NB4 (cell line): ENCODE measurements at regions not wholly inside any gene's neighbourhood (a gene's known extent, or its start where the extent isn't known, plus 50 kb on each side); places are given as distances from the start of the nearest gene placed in this dataset.

Experiments used
- DNase-seq: peaks from one replicate; pipeline ENCODE4 v3.0.0; 2010; ENCODE audit warnings: low read depth
- H3K4me3 ChIP-seq: one replicate; pipeline ENCODE4 v1.5.1; 2011; ENCODE audit warnings: mild to moderate bottlenecking, low read depth, low read length, moderate library complexity
- MYC ChIP-seq: IDR thresholded peaks from 2 replicates; pipeline ENCODE4 v1.6.1; 2011; ENCODE audit warnings: low read depth, low read length
- POLR2A ChIP-seq: IDR thresholded peaks from 2 replicates; pipeline ENCODE4 v1.6.1; 2011; ENCODE audit warnings: mild to moderate bottlenecking; ENCODE audit not compliant: insufficient read length; ENCODE audit errors: extremely low read depth
- TF ChIP-seq, protein P1 (sequence below): IDR thresholded peaks from one replicate; pipeline ENCODE4 v1.5.1; 2012; ENCODE audit warnings: low read depth, low read length
- TF ChIP-seq, protein P2 (sequence below): IDR thresholded peaks from 2 replicates; pipeline ENCODE4 v1.6.1; 2011; ENCODE audit warnings: low read depth, low read length

DNA sequence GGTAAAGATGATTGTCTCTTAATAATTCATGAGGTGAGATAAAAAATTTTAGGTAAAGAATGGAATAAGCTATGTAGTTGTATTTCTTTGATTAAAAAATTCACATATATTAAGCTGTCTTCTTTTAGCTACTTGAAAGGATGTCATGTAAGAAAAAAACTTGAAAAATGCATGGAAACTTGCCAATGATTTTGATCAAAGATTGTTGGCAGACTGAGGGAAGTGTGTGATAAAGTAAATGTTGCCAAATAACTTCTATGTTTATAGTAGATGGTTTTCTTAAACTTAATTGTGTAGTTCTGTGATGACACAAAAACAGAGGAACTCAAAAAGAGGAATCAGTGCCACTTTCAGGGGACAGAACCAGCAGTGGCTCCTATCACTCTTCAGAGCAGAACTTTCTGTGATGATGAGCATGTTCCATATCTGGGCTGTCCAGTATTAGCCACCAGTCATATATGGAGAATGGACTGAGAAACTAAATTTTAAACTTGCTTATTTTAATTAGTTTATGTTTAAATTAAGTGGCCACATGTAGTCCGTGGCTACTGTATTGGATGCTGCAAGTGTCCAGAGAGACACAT, 51.9 kb upstream of the SLC38A11 start:
- DNase-seq = no peak
- H3K4me3 ChIP-seq = no peak overlapping the region
- TF ChIP-seq, protein P1, sequence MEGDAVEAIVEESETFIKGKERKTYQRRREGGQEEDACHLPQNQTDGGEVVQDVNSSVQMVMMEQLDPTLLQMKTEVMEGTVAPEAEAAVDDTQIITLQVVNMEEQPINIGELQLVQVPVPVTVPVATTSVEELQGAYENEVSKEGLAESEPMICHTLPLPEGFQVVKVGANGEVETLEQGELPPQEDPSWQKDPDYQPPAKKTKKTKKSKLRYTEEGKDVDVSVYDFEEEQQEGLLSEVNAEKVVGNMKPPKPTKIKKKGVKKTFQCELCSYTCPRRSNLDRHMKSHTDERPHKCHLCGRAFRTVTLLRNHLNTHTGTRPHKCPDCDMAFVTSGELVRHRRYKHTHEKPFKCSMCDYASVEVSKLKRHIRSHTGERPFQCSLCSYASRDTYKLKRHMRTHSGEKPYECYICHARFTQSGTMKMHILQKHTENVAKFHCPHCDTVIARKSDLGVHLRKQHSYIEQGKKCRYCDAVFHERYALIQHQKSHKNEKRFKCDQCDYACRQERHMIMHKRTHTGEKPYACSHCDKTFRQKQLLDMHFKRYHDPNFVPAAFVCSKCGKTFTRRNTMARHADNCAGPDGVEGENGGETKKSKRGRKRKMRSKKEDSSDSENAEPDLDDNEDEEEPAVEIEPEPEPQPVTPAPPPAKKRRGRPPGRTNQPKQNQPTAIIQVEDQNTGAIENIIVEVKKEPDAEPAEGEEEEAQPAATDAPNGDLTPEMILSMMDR = no peak
- no peak for TF ChIP-seq POLR2A
- no peak for TF ChIP-seq MYC
- TF ChIP-seq, protein P2, sequence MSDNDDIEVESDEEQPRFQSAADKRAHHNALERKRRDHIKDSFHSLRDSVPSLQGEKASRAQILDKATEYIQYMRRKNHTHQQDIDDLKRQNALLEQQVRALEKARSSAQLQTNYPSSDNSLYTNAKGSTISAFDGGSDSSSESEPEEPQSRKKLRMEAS = no peak
